HEK293T (cell line): ENCODE measurements at regions not wholly inside any gene's neighbourhood (a gene's known extent, or its start where the extent isn't known, plus 50 kb on each side); places are given as distances from the start of the nearest gene placed in this dataset.
"Not testable (repeated sequence)": the region's sequence is repeated elsewhere in the genome, so short reads cannot be mapped to it uniquely, and the experiment has no call there.

Source experiments
- CTCF ChIA-PET: fragments of 350-600 bp; formaldehyde crosslinking; extraction: SDS; loops from one replicate; lab custom pipeline; 2021; ENCODE audit warnings: antibody characterized with exemption, inconsistent platforms; lab: Yijun Ruan, JAX
- POLR2A ChIA-PET: fragments of 350-600 bp; formaldehyde crosslinking; extraction: SDS; loops from one replicate; lab custom pipeline; 2020; ENCODE audit warnings: antibody characterized with exemption, inconsistent platforms; lab: Yijun Ruan, JAX
- DNase-seq: peaks from one replicate; pipeline ENCODE4 v3.0.0; 2012; ENCODE audit warnings: mixed read lengths; ENCODE audit errors: extremely low spot score
- ARNT ChIP-seq: fragments of 450-650 bp; IDR thresholded peaks from 2 replicates; pipeline ENCODE4 v1.6.1; 2017; ENCODE audit warnings: mild to moderate bottlenecking
- BHLHE40 ChIP-seq: fragments of 450-650 bp; IDR thresholded peaks from 2 replicates; pipeline ENCODE4 v1.6.1; 2016; ENCODE audit warnings: mild to moderate bottlenecking, moderate library complexity, borderline replicate concordance
- CTBP1 ChIP-seq: fragments of 450-650 bp; IDR thresholded peaks from 2 replicates; pipeline ENCODE4 v1.6.1; 2016; ENCODE audit warnings: borderline replicate concordance
- ELF4 ChIP-seq: fragments of 450-650 bp; IDR thresholded peaks from 2 replicates; pipeline ENCODE4 v1.6.1; 2017; ENCODE audit warnings: antibody characterized with exemption
- FOXA1 ChIP-seq: fragments of 450-650 bp; IDR thresholded peaks from 2 replicates; pipeline ENCODE4 v1.6.1; 2016; ENCODE audit warnings: mild to moderate bottlenecking
- FOXK2 ChIP-seq: fragments of 450-650 bp; IDR thresholded peaks from 2 replicates; pipeline ENCODE4 v1.6.1; 2016; ENCODE audit warnings: mild to moderate bottlenecking
- FOXM1 ChIP-seq: fragments of 450-650 bp; IDR thresholded peaks from 2 replicates; pipeline ENCODE4 v1.6.1; 2017; ENCODE audit warnings: mild to moderate bottlenecking, borderline replicate concordance
- HDGF ChIP-seq: fragments of 450-650 bp; IDR thresholded peaks from 2 replicates; pipeline ENCODE4 v1.6.1; 2017; ENCODE audit warnings: antibody characterized with exemption, borderline replicate concordance
- L3MBTL2 ChIP-seq: fragments of 450-650 bp; conservative IDR thresholded peaks from 2 replicates; pipeline ENCODE4 v1.6.1; 2016; ENCODE audit warnings: mild to moderate bottlenecking
- LEF1 ChIP-seq: fragments of 450-650 bp; IDR thresholded peaks from 2 replicates; pipeline ENCODE4 v1.6.1; 2017; ENCODE audit warnings: mild to moderate bottlenecking, borderline replicate concordance
- NFRKB ChIP-seq: fragments of 450-650 bp; IDR thresholded peaks from 2 replicates; pipeline ENCODE4 v1.6.1; 2016; ENCODE audit warnings: mild to moderate bottlenecking, moderate library complexity
- PKNOX1 ChIP-seq: fragments of 450-650 bp; IDR thresholded peaks from 2 replicates; pipeline ENCODE4 v1.6.1; 2016
- SP1 ChIP-seq: fragments of 450-650 bp; IDR thresholded peaks from 2 replicates; pipeline ENCODE4 v1.6.1; 2017
- SUZ12 ChIP-seq: fragments of 450-650 bp; IDR thresholded peaks from 2 replicates; pipeline ENCODE4 v1.6.1; 2016; ENCODE audit warnings: mild to moderate bottlenecking
- TARDBP ChIP-seq: fragments of 450-650 bp; IDR thresholded peaks from 2 replicates; pipeline ENCODE4 v1.6.1; 2016
- ZNF384 ChIP-seq: fragments of 450-650 bp; IDR thresholded peaks from 2 replicates; pipeline ENCODE4 v1.6.1; 2016

GRCh38 chr5:155556700-155557099 lies 543.1 kb downstream of the KIF4B start:
- no peak for TF ChIP-seq FOXA1
- ChIA-PET CTCF (no interaction called here), POLR2A (no interaction called here)
- no peak for DNase-seq

- ChIA-PET POLR2A (no interaction called here), CTCF (no interaction called here)
- TF ChIP-seq FOXK2 (no peak), FOXA1 (no peak), FOXM1 (no peak), LEF1 (no peak), TARDBP (no peak), NFRKB (no peak), SUZ12 (no peak), PKNOX1 (no peak)
- no peak for DNase-seq
Observed at GRCh38 chr5:155562158-155562557, 548.6 kb downstream of the KIF4B start.

GRCh38 chr5:155564541-155564940 lies 551.0 kb downstream of the KIF4B start:
- TF ChIP-seq SP1 = no peak
- no peak for TF ChIP-seq L3MBTL2
- no peak for TF ChIP-seq ARNT
- no peak for TF ChIP-seq TARDBP
- no peak for TF ChIP-seq LEF1
- TF ChIP-seq FOXK2 = no peak
- TF ChIP-seq HDGF = no peak
- no peak for TF ChIP-seq ZNF384
- TF ChIP-seq FOXM1 = no peak
- no peak for TF ChIP-seq SUZ12
- TF ChIP-seq FOXA1 = no peak
- TF ChIP-seq BHLHE40 = no peak
- no peak for TF ChIP-seq PKNOX1
- no peak for TF ChIP-seq NFRKB
- TF ChIP-seq CTBP1 = no peak
- no peak for TF ChIP-seq ELF4
- ChIA-PET POLR2A (no interaction called here), CTCF (no interaction called here)
- DNase-seq = no peak

GRCh38 chr5:155575861-155576260 lies 562.3 kb downstream of the KIF4B start:
- CTCF ChIA-PET = no interaction called here
- no peak for DNase-seq
- no peak for TF ChIP-seq ELF4
- no peak for TF ChIP-seq FOXM1
- no peak for TF ChIP-seq BHLHE40
- TF ChIP-seq TARDBP = no peak
- TF ChIP-seq SUZ12 = no peak
- TF ChIP-seq PKNOX1 = no peak
- no peak for TF ChIP-seq FOXA1
- TF ChIP-seq ZNF384 = no peak
- no peak for TF ChIP-seq L3MBTL2
- no peak for TF ChIP-seq NFRKB
- TF ChIP-seq SP1 = no peak
- no peak for TF ChIP-seq CTBP1
- TF ChIP-seq FOXK2 = no peak
- TF ChIP-seq ARNT = no peak
- no peak for TF ChIP-seq HDGF
- no peak for TF ChIP-seq LEF1
- POLR2A ChIA-PET = no interaction called here

GRCh38 chr5:155586808-155587207 lies 573.3 kb downstream of the KIF4B start:
- CTCF ChIA-PET, DNase-seq, POLR2A ChIA-PET: not testable (repeated sequence)

GRCh38 chr5:155587458-155587857 lies 573.9 kb downstream of the KIF4B start:
- no peak for DNase-seq
- TF ChIP-seq PKNOX1 (no peak), ARNT (no peak), BHLHE40 (no peak), ZNF384 (no peak), CTBP1 (no peak), NFRKB (no peak), SUZ12 (no peak), TARDBP (no peak), SP1 (no peak), HDGF (no peak), FOXK2 (no peak), L3MBTL2 (no peak), FOXA1 (no peak)
- CTCF ChIA-PET = no interaction called here
- POLR2A ChIA-PET = no interaction called here

- ChIA-PET CTCF (no interaction called here), POLR2A (no interaction called here)
- DNase-seq = no peak
- TF ChIP-seq ARNT = no peak
- TF ChIP-seq PKNOX1 = no peak
- TF ChIP-seq HDGF = no peak
Observed at GRCh38 chr5:155591273-155591672, 577.7 kb downstream of the KIF4B start.
